ENCODE measurements at regions not wholly inside any gene's neighbourhood (a gene's known extent, or its start where the extent isn't known, plus 50 kb on each side); places are given as distances from the start of the nearest gene placed in this dataset.

DNA sequence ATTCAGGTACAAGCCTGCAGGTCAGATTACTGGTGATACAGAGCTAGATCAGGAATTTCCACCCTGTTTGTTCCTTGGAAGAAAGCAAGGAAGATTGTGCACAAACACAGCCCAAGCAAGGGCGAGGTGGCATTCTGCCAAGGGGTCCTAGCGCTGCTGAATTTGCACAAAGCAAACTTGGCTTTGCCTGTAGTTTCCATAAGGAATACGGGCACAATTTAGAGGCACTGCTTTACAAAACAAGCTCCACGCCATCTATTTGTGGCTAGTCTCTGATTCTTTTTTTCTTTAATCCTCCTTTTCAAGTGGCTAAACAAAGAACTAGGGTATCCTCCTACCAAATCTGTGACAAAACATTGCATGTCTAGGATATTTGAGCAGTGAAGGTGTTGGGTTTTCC, 195.5 kb upstream of the ACVR2A start:
- Histone ChIP-seq H3K36me3 (ENCODE audit: low read depth) (no peaks in the 10 kb centered on the region), H3K27ac (ENCODE audit: poor library complexity, severe bottlenecking) (no peak overlapping the region), H3K9me3 (ENCODE audit: severe bottlenecking) (no peaks in the 10 kb centered on the region), H3K4me3 (ENCODE audit: severe bottlenecking) (no peak overlapping the region), H3K27me3 (ENCODE audit: insufficient read depth, poor library complexity, severe bottlenecking) (no peaks in the 10 kb centered on the region), H3K4me1 (ENCODE audit: insufficient read depth, poor library complexity, severe bottlenecking) (no peaks in the 10 kb centered on the region)
- TF ChIP-seq, protein P1, sequence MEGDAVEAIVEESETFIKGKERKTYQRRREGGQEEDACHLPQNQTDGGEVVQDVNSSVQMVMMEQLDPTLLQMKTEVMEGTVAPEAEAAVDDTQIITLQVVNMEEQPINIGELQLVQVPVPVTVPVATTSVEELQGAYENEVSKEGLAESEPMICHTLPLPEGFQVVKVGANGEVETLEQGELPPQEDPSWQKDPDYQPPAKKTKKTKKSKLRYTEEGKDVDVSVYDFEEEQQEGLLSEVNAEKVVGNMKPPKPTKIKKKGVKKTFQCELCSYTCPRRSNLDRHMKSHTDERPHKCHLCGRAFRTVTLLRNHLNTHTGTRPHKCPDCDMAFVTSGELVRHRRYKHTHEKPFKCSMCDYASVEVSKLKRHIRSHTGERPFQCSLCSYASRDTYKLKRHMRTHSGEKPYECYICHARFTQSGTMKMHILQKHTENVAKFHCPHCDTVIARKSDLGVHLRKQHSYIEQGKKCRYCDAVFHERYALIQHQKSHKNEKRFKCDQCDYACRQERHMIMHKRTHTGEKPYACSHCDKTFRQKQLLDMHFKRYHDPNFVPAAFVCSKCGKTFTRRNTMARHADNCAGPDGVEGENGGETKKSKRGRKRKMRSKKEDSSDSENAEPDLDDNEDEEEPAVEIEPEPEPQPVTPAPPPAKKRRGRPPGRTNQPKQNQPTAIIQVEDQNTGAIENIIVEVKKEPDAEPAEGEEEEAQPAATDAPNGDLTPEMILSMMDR (IDR thresholded peaks at IDR 0.05; ENCODE audit: poor library complexity, severe bottlenecking): no peak
- no peak for DNase-seq (ENCODE audit: low spot score)
- ATAC-seq (ENCODE audit: low read depth): no peak

DNA sequence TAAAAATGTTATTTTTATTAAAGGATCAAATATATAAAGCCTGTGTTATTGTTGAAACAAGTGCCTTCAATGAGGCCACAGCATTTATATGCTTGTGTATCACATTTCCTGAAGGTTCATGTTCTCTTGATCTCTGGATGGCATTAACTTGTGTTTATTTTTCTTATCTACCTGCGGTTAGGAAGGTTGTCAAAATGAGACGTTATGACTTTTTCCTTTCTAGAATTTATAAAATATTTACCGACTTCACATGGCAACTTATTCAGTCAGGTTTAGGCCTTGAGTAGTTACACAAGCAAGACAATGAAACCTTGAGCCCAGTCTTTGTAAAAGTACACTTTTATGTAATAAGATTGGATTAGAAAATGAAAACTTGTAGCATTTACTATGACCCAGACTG, 196.4 kb upstream of the ACVR2A start:
- H3K36me3 ChIP-seq (ENCODE audit: low read depth): no peaks in the 10 kb centered on the region
- no peak overlapping the region for H3K4me3 ChIP-seq (ENCODE audit: severe bottlenecking)
- no peaks in the 10 kb centered on the region for H3K4me1 ChIP-seq (ENCODE audit: insufficient read depth, poor library complexity, severe bottlenecking)
- no peaks in the 10 kb centered on the region for H3K27me3 ChIP-seq (ENCODE audit: insufficient read depth, poor library complexity, severe bottlenecking)
- no peaks in the 10 kb centered on the region for H3K9me3 ChIP-seq (ENCODE audit: severe bottlenecking)
- TF ChIP-seq, protein P1 (IDR thresholded peaks at IDR 0.05; ENCODE audit: poor library complexity, severe bottlenecking): no peak
- DNase-seq (ENCODE audit: low spot score) (no peak), ATAC-seq (ENCODE audit: low read depth) (no peak)
- no peak overlapping the region for H3K27ac ChIP-seq (ENCODE audit: poor library complexity, severe bottlenecking)

DNA sequence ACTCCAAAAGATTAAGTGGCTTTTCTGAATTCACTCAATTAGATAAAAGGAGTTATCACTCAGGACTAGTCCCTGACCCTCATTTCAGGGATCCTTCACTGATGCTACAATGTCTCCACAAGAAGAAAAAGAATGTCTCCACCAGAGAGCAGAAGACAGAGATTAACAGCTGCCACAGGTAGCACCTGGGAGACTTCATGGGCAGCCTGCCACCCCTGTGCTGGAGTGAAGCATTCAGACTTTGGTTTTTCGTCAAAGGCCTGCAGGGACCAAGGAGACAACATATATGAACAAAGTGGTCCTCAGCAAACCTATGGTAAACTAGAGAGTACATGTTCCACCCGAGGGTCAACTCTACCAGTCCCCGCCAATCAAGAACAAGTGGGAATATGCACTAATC, 197.0 kb upstream of the ACVR2A start:
- TF ChIP-seq, protein P1 (IDR thresholded peaks at IDR 0.05; ENCODE audit: poor library complexity, severe bottlenecking): no peak
- DNase-seq (ENCODE audit: low spot score): no peak
- no peaks in the 10 kb centered on the region for H3K27me3 ChIP-seq (ENCODE audit: insufficient read depth, poor library complexity, severe bottlenecking)
- no peak overlapping the region for H3K4me3 ChIP-seq (ENCODE audit: severe bottlenecking)
- no peaks in the 10 kb centered on the region for H3K36me3 ChIP-seq (ENCODE audit: low read depth)
- no peaks in the 10 kb centered on the region for H3K9me3 ChIP-seq (ENCODE audit: severe bottlenecking)
- ATAC-seq (ENCODE audit: low read depth): no peak
- no peaks in the 10 kb centered on the region for H3K4me1 ChIP-seq (ENCODE audit: insufficient read depth, poor library complexity, severe bottlenecking)
- no peak overlapping the region for H3K27ac ChIP-seq (ENCODE audit: poor library complexity, severe bottlenecking)

DNA sequence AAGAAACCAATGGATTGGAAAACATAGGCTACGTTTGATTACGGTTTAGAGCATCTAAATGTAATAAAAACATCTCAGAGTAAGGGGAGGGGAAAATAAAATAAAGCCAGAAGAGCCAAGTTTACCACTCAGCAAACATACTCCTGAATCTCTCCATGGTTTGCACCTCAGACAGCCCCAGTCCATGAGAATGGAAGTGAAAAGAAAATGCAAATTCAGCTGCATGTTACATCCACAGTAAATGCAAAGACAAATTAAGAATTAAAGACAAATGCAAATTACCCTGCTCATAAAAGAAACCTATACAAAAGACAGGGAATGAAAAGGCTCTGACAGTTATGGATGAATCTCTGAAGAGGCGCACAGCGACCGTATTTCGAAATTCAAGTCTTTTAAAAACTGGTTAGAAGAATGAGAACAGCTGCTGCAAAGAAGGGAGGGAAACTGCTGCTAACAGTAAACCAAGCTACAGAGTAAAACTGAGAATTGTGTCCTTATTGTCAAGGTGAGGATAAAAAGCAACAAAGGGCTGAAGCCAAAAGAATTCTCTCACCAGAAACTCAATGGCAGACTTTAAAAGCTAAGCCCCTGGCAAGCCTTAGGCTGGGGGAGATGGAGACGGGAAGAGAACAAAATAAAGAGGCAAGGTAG, 197.9 kb upstream of the ACVR2A start:
- ATAC-seq (ENCODE audit: low read depth): no peak
- H3K4me3 ChIP-seq (ENCODE audit: severe bottlenecking): no peak overlapping the region

DNA sequence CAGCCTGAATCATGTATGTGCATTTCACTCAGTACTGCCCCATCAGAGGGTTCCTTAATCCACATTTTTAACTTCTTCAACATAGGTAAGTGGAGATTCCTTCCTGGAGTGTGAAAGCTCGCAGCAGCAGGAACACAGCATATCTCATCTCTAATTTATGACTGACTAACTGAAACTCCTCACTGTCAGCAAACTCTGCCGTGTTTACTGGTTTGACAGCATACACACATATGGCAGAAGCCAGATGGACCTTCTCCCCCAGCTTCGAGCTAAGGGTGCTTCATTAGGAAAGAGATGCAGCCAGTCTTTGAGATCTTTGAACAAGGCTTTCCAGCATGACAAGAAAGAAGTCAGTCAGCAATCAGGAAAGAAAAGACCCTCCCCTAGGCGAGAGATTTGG, 200.3 kb upstream of the ACVR2A start:
- no peak overlapping the region for H3K27ac ChIP-seq (ENCODE audit: poor library complexity, severe bottlenecking)
- DNase-seq (ENCODE audit: low spot score): no peak
- ATAC-seq (ENCODE audit: low read depth): no peak
- H3K27me3 ChIP-seq (ENCODE audit: insufficient read depth, poor library complexity, severe bottlenecking): no peaks in the 10 kb centered on the region
- H3K9me3 ChIP-seq (ENCODE audit: severe bottlenecking): no peaks in the 10 kb centered on the region
- no peaks in the 10 kb centered on the region for H3K36me3 ChIP-seq (ENCODE audit: low read depth)
- no peaks in the 10 kb centered on the region for H3K4me1 ChIP-seq (ENCODE audit: insufficient read depth, poor library complexity, severe bottlenecking)
- TF ChIP-seq, protein P1 (IDR thresholded peaks at IDR 0.05; ENCODE audit: poor library complexity, severe bottlenecking): no peak
- H3K4me3 ChIP-seq (ENCODE audit: severe bottlenecking): no peak overlapping the region

More for the DNA sequence above, 197.9 kb upstream of the ACVR2A start:
- Histone ChIP-seq H3K9me3 (ENCODE audit: severe bottlenecking) (no peaks in the 10 kb centered on the region), H3K4me1 (ENCODE audit: insufficient read depth, poor library complexity, severe bottlenecking) (no peaks in the 10 kb centered on the region), H3K27me3 (ENCODE audit: insufficient read depth, poor library complexity, severe bottlenecking) (no peaks in the 10 kb centered on the region), H3K27ac (ENCODE audit: poor library complexity, severe bottlenecking) (no peak overlapping the region), H3K36me3 (ENCODE audit: low read depth) (no peaks in the 10 kb centered on the region)
- TF ChIP-seq, protein P1 (IDR thresholded peaks at IDR 0.05; ENCODE audit: poor library complexity, severe bottlenecking): no peak
- no peak for DNase-seq (ENCODE audit: low spot score)

All from RWPE2 (cell line).